GM23248 (cell line): ENCODE measurements at regions not wholly inside any gene's neighbourhood (a gene's known extent, or its start where the extent isn't known, plus 50 kb on each side); places are given as distances from the start of the nearest gene placed in this dataset.

Experiments
- EZH2 ChIP-seq: fragments of 200-600 bp; sonication (generic); IDR thresholded peaks from 2 replicates; pipeline ENCODE4 v1.6.1; 2018; ENCODE audit warnings: antibody characterized with exemption, mild to moderate bottlenecking; ENCODE audit not compliant: insufficient read depth, poor library complexity, severe bottlenecking
- EZH2phosphoT487 ChIP-seq: fragments of 200-600 bp; sonication (generic); IDR thresholded peaks from 2 replicates; pipeline ENCODE4 v1.6.1; 2018; ENCODE audit warnings: antibody characterized with exemption, moderate library complexity, mild to moderate bottlenecking, low read depth; ENCODE audit not compliant: insufficient read depth

GRCh38 chr6:109263873-109264700 lies 118.2 kb downstream of the CD164 start:
- TF ChIP-seq EZH2: no peak
- no peak for TF ChIP-seq EZH2phosphoT487
